H1 (cell line): ENCODE measurements at regions not wholly inside any gene's neighbourhood (a gene's known extent, or its start where the extent isn't known, plus 50 kb on each side); places are given as distances from the start of the nearest gene placed in this dataset.

Experiments
- CTCF ChIA-PET: fragments of 300-600 bp; sonication (Branson Sonifier 250); formaldehyde crosslinking; loops from one replicate; lab custom pipeline; 2021; ENCODE audit not compliant: partially characterized antibody; lab: Charles Lee
- POLR2A ChIA-PET: fragments of 300-600 bp; sonication (Branson Sonifier 250); formaldehyde crosslinking; loops from one replicate; lab custom pipeline; 2021; ENCODE audit warnings: inconsistent platforms; ENCODE audit not compliant: partially characterized antibody; lab: Charles Lee
- DNase-seq, 2 experiments: peaks; one replicate each; pipeline versions ENCODE4 v3.0.0 to v3.0.0-alpha.2; 2010 to 2022; ENCODE audit warnings: low spot score in 2 of 2, low read depth in 1 of 2, mixed read lengths in 1 of 2
- FAIRE-seq: peaks from 2 replicates; lab custom pipeline; 2011; peaks lifted over from hg19 to GRCh38; lab: Jason Lieb, UNC
- H2AFZ ChIP-seq: 2 replicates; pipeline ENCODE4 v1.8.1; 2012; ENCODE audit warnings: low read length, inconsistent platforms
- H2AK5ac ChIP-seq: 2 replicates; pipeline ENCODE4 v1.6.1; 2013; ENCODE audit warnings: low read depth, low read length
- H2BK120ac ChIP-seq: replicated peaks from 2 replicates; pipeline ENCODE3; 2013; ENCODE audit warnings: low read depth, low read length, inconsistent platforms
- H2BK12ac ChIP-seq: 2 replicates; pipeline ENCODE4 v1.6.1; 2013; ENCODE audit warnings: low read depth, low read length
- H2BK15ac ChIP-seq: 2 replicates; pipeline ENCODE4 v1.6.1; 2013; ENCODE audit warnings: low read length
- H2BK20ac ChIP-seq: 2 replicates; pipeline ENCODE4 v1.6.1; 2013; ENCODE audit warnings: low read length
- H2BK5ac ChIP-seq: 2 replicates; pipeline ENCODE4 v1.6.1; 2013; ENCODE audit warnings: low read depth, low read length
- H3K14ac ChIP-seq: 2 replicates; pipeline ENCODE4 v1.6.1; 2013; ENCODE audit warnings: inconsistent platforms; ENCODE audit not compliant: insufficient read length
- H3K18ac ChIP-seq: 2 replicates; pipeline ENCODE4 v1.6.1; 2013; ENCODE audit warnings: low read length; ENCODE audit errors: extremely low read depth
- H3K23ac ChIP-seq: 2 replicates; pipeline ENCODE4 v1.6.1; 2013; ENCODE audit warnings: inconsistent platforms; ENCODE audit not compliant: insufficient read length
- H3K23me2 ChIP-seq: 2 replicates; pipeline ENCODE4 v1.6.1; 2013; ENCODE audit warnings: low read depth, low read length
- H3K27ac ChIP-seq: 2 replicates; pipeline ENCODE4 v1.6.1; 2011; ENCODE audit warnings: low read depth, low read length, inconsistent platforms
- H3K27me3 ChIP-seq, 4 experiments: replicated peaks in 1 of 4; 1 replicate in 1 of 4; 2 replicates in 3 of 4; pipeline versions ENCODE4 v1.6.1 to v1.8.1; 2011 to 2013; ENCODE audit warnings: low read length in 3 of 4, mild to moderate bottlenecking in 3 of 4, inconsistent platforms in 2 of 4, mixed read lengths in 2 of 4, moderate library complexity in 1 of 4; ENCODE audit not compliant: control insufficient read depth in 3 of 4, insufficient read depth in 3 of 4; ENCODE audit errors: extremely low read depth in 1 of 4
- H3K36me3 ChIP-seq, 4 experiments: 2 replicates each; pipeline versions ENCODE4 v1.6.1 to v1.8.1; 2011 to 2013; ENCODE audit warnings: mild to moderate bottlenecking in 4 of 4, low read length in 3 of 4, moderate library complexity in 2 of 4, control low read depth in 1 of 4, inconsistent platforms in 1 of 4; ENCODE audit not compliant: insufficient read depth in 4 of 4, control insufficient read depth in 2 of 4
- H3K4ac ChIP-seq: replicated peaks from 2 replicates; pipeline ENCODE3; 2013; ENCODE audit warnings: low read length, low read depth, mixed read lengths, inconsistent platforms; ENCODE audit not compliant: insufficient read length
- H3K4me1 ChIP-seq, 4 experiments: replicated peaks in 1 of 4; 1 replicate in 1 of 4; 2 replicates in 3 of 4; pipeline versions ENCODE4 v1.6.1 to v1.8.1; 2011 to 2013; ENCODE audit warnings: low read length in 3 of 4, inconsistent platforms in 2 of 4, mixed read lengths in 1 of 4; ENCODE audit not compliant: insufficient read depth in 4 of 4, control insufficient read depth in 3 of 4
- H3K4me2 ChIP-seq, 2 experiments: 2 replicates each; pipeline versions ENCODE4 v1.6.1 to v1.8.1; 2011 to 2013; ENCODE audit warnings: low read depth in 2 of 2, low read length in 2 of 2, control low read depth in 1 of 2, inconsistent platforms in 1 of 2, mild to moderate bottlenecking in 1 of 2; ENCODE audit not compliant: insufficient read depth in 1 of 2
- H3K4me3 ChIP-seq, 4 experiments: fragments of 200-600, 300-600 bp in 1 of 4; sonication (generic), shearing (Covaris generic), sonication (Bioruptor Twin) in 1 of 4; 2 replicates each; pipeline versions ENCODE4 v1.5.1 to v1.8.1; 2011 to 2016; ENCODE audit warnings: low read length in 4 of 4, low read depth in 3 of 4, control low read depth in 2 of 4, inconsistent platforms in 2 of 4, mild to moderate bottlenecking in 2 of 4, mixed read lengths in 1 of 4, moderate library complexity in 1 of 4; ENCODE audit not compliant: insufficient read depth in 2 of 4; ENCODE audit errors: extremely low read depth in 1 of 4
- H3K56ac ChIP-seq: replicated peaks from 2 replicates; pipeline ENCODE3; 2013; ENCODE audit warnings: low read depth, mild to moderate bottlenecking, mixed read lengths, low read length, inconsistent platforms; ENCODE audit not compliant: insufficient read length
- H3K79me1 ChIP-seq: 2 replicates; pipeline ENCODE4 v1.6.1; 2013; ENCODE audit warnings: low read depth, low read length, control low read depth
- H3K79me2 ChIP-seq, 2 experiments: 2 replicates each; pipeline versions ENCODE4 v1.6.1 to v1.8.1; 2012 to 2013; ENCODE audit warnings: low read length in 2 of 2, mild to moderate bottlenecking in 2 of 2, inconsistent platforms in 1 of 2; ENCODE audit not compliant: insufficient read depth in 2 of 2, control insufficient read depth in 1 of 2
- H3K9ac ChIP-seq, 4 experiments: replicated peaks in 1 of 4; 1 replicate in 1 of 4; 2 replicates in 3 of 4; pipeline versions ENCODE4 v1.6.1 to v1.8.1; 2011 to 2013; ENCODE audit warnings: low read depth in 3 of 4, low read length in 3 of 4, control low read depth in 2 of 4, mild to moderate bottlenecking in 2 of 4, moderate library complexity in 2 of 4, inconsistent platforms in 1 of 4; ENCODE audit errors: extremely low read depth in 1 of 4
- H3K9me3 ChIP-seq, 2 experiments: 2 replicates each; pipeline versions ENCODE4 v1.6.1 to v1.8.1; 2012 to 2013; ENCODE audit warnings: mild to moderate bottlenecking in 2 of 2, moderate library complexity in 2 of 2, control low read depth in 1 of 2, inconsistent platforms in 1 of 2, low read depth in 1 of 2, low read length in 1 of 2, mixed read lengths in 1 of 2; ENCODE audit not compliant: insufficient read depth in 2 of 2
- H4K20me1 ChIP-seq, 2 experiments: replicated peaks in 1 of 2; 2 replicates each; pipeline versions ENCODE3 to v1.8.1; 2011 to 2013; ENCODE audit warnings: inconsistent platforms in 2 of 2, low read length in 2 of 2, mild to moderate bottlenecking in 1 of 2; ENCODE audit not compliant: insufficient read depth in 2 of 2, control insufficient read depth in 1 of 2
- H4K5ac ChIP-seq: 2 replicates; pipeline ENCODE4 v1.6.1; 2013; ENCODE audit warnings: low read length, low read depth, mixed read lengths, inconsistent platforms; ENCODE audit not compliant: insufficient read length
- H4K8ac ChIP-seq: 2 replicates; pipeline ENCODE4 v1.8.0; 2013; ENCODE audit warnings: mild to moderate bottlenecking, moderate library complexity, low read length, inconsistent platforms; ENCODE audit not compliant: insufficient read depth; ENCODE audit errors: extremely low read depth
- H4K91ac ChIP-seq: replicated peaks from 2 replicates; pipeline ENCODE3; 2013; ENCODE audit warnings: low read length, mixed read lengths, inconsistent platforms; ENCODE audit not compliant: insufficient read length
- HDAC6 ChIP-seq: IDR thresholded peaks from one replicate; pipeline ENCODE4 v1.7.1; 2012; ENCODE audit warnings: low read depth, mild to moderate bottlenecking, inconsistent platforms, low read length, moderate library complexity
- WGBS, 2 experiments: shearing (Covaris generic) in 1 of 2; methylation state at CpG; one replicate each; pipeline versions ENCODE4 v1.1.6 to v1.1.7; 2013 to 2015; ENCODE audit warnings: low lambda C conversion rate in 2 of 2, mixed read lengths in 2 of 2, inconsistent platforms in 1 of 2, low coverage in 1 of 2, missing lambda C conversion rate in 1 of 2; ENCODE audit not compliant: insufficient replicate concordance in 2 of 2, insufficient coverage in 1 of 2, insufficient read length in 1 of 2; ENCODE audit errors: extremely low coverage in 1 of 2, missing lambda C conversion rate in 1 of 2; 5-methylcytosine and 5-hydroxymethylcytosine counted together

GRCh38 chr16:14337303-14338191 is 266.4 kb downstream of the MRTFB start:
- H2BK20ac ChIP-seq, result no peak overlapping the region
- H3K9ac ChIP-seq, result no peak overlapping the region
- no peak overlapping the region; the same call in 1 of the 2 replicates for H2BK12ac ChIP-seq
- no peak for TF ChIP-seq HDAC6
- no peak overlapping the region for H3K4ac ChIP-seq
- no peak overlapping the region for H3K14ac ChIP-seq
- H4K5ac ChIP-seq, result no peak overlapping the region
- no peaks in the 10 kb centered on the region for H3K36me3 ChIP-seq
- no peak overlapping the region for H2AK5ac ChIP-seq
- no peak overlapping the region for H3K23ac ChIP-seq
- peak overlapping the region; percentile 83 for H3K56ac ChIP-seq
- H3K23me2 ChIP-seq, result peaks cover 7% of the 10 kb centered on the region; the same call in 1 of the 2 replicates
- H3K79me2 ChIP-seq, result no peaks in the 10 kb centered on the region
- no peak overlapping the region; the same call in 1 of the 2 replicates for H2BK5ac ChIP-seq
- peaks cover 0 to 2% (median 0%) of the 10 kb centered on the region in 4 experiments; a peak in 3 of 7 replicates for H3K4me1 ChIP-seq
- ChIA-PET CTCF (interaction anchor here (0.7 to 1.3 kb wide), 3 partner anchors 13 to 38 kb away, joined by 3 read pairs; no protein-coding TSS in a partner anchor), POLR2A (no interaction called here)
- peak overlapping the region; percentile 19; the same call in 1 of the 2 replicates for H3K18ac ChIP-seq
- H2BK15ac ChIP-seq, result no peak overlapping the region
- DNase-seq (no peak), FAIRE-seq (no peak)
- H3K27me3 ChIP-seq, result no peaks in the 10 kb centered on the region
- H3K4me3 ChIP-seq, result no peak overlapping the region
- no peaks in the 10 kb centered on the region for H3K79me1 ChIP-seq
- H2BK120ac ChIP-seq, result no peak overlapping the region
- H3K4me2 ChIP-seq, result no peak overlapping the region
- H3K27ac ChIP-seq, result no peak overlapping the region
- H4K8ac ChIP-seq, result peak overlapping the region; percentile 69; the same call in 1 of the 2 replicates
- H4K20me1 ChIP-seq, result peaks cover 0 to 5% of the 10 kb centered on the region in 2 experiments
- no peaks in the 10 kb centered on the region; a peak in 1 of 4 replicates for H3K9me3 ChIP-seq
- peak overlapping the region; percentile 35 for H4K91ac ChIP-seq
- WGBS, 2 experiments, result 82% methylated on average over 22 of the region's 22 CpGs; no CpG with 5 or more reads in 1 of the 2 experiments
- no peak overlapping the region for H2AFZ ChIP-seq
